Urinary bladder (tissue), 3 donors: ENCODE measurements at regions not wholly inside any gene's neighbourhood (a gene's known extent, or its start where the extent isn't known, plus 50 kb on each side); places are given as distances from the start of the nearest gene placed in this dataset.

ENCODE experiments used
- DNase-seq: peaks from one replicate; pipeline ENCODE4 v3.0.0-alpha.2; 2015; ENCODE audit errors: extremely low spot score
- H3K27ac ChIP-seq: one replicate; pipeline ENCODE4 v1.5.1; 2013; ENCODE audit warnings: low read depth, mild to moderate bottlenecking, moderate library complexity
- H3K36me3 ChIP-seq: one replicate; pipeline ENCODE4 v1.6.1; 2013; ENCODE audit warnings: mild to moderate bottlenecking, moderate library complexity; ENCODE audit not compliant: insufficient read depth
- H3K4me1 ChIP-seq: one replicate; pipeline ENCODE4 v1.6.1; 2013; ENCODE audit warnings: mild to moderate bottlenecking, moderate library complexity; ENCODE audit not compliant: insufficient read depth
- H3K4me3 ChIP-seq: one replicate; pipeline ENCODE4 v1.5.1; 2013; ENCODE audit warnings: low read depth, low read length
- WGBS: extraction: QIAGEN DNeasy Blood & Tissue Kit; methylation state at CpG from one replicate; pipeline ENCODE4 v1.1.7; 2013; 5-methylcytosine and 5-hydroxymethylcytosine counted together
- donor health status: healthy with polysubstance abuse.
- donor health status: healthy.

DNA sequence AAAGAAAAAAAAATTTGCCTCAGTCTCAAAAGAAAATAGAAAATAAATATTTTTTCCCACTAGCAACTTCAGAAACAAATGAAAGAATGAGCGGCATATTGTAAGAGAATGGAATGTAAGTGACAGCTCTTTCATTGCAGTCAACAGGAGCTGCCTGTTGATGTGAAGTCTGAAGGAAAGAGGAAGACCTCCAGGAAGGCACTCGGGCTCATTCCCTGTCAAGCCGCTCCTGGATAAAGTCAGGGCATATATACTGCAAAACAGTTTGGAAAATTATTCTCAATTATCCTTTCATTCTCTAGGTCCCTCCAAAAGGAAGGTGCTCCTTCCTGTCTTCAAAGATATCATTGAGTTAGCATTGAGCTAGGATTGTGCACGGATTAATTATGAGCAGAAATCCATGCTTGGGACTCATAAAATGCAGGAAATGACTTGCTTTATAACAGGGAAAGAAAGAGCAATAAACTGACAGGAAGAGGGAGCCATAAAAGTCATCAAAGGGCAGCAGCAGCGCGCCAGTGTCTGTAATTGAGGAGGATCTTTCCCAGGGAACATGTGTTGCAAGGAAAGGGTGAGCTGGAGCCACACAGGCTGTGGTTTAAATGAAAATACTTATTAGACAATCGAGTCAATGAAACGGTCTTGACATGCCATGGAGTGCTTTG, 218.2 kb downstream of the C6orf118 start:
- no peak for DNase-seq
- 11% methylated on average over 8 of the region's 8 CpGs for WGBS
- Histone ChIP-seq H3K4me1 (no peaks in the 10 kb centered on the region), H3K4me3 (no peak overlapping the region), H3K36me3 (no peaks in the 10 kb centered on the region), H3K27ac (no peak overlapping the region)

DNA sequence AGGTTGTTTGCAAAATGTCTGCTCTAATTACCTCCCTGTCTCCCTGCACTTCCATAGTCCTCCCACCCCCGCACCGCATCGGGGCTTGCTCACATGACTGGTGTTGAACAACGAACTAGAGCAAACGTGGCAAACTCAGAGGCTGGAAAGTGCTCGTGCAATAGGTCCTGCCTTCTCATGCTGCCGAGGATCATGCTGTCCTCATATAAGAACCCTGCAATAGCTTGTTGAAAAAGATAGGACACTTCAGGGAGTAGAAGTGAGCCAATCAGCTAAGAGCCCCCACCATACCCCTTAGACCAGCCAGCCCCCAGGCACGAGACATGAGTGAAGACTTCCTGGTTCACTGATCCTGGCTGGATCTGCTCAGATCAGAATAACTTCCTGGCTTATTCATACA, 219.2 kb downstream of the C6orf118 start:
- no peak overlapping the region for H3K27ac ChIP-seq
- no peaks in the 10 kb centered on the region for H3K4me1 ChIP-seq
- 68% methylated on average over 8 of the region's 8 CpGs for WGBS
- H3K4me3 ChIP-seq = no peak overlapping the region
- DNase-seq = no peak
- no peaks in the 10 kb centered on the region for H3K36me3 ChIP-seq

DNA sequence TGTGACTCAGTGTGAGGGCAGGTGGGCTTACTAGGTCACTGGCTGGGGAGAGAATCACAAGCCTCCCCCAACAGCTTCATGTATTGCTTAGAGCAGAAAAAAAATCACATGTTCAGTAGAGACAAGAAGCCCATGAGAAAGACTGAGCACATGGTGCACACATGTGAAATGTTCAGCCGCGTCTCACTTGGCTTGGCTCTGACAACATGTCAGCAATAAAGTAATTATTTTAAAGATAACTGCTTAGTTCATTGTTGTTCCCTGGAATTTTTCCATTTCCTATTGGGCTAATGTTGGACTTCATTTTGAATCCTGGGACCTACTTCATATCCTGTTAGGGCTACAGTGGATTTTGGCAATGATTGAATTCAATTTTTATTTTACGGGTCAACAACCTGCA, 222.6 kb downstream of the C6orf118 start:
- 61% methylated on average over 3 of the region's 3 CpGs for WGBS
- no peak for DNase-seq
- Histone ChIP-seq H3K4me3 (no peak overlapping the region), H3K27ac (no peak overlapping the region), H3K36me3 (no peaks in the 10 kb centered on the region), H3K4me1 (no peaks in the 10 kb centered on the region)

DNA sequence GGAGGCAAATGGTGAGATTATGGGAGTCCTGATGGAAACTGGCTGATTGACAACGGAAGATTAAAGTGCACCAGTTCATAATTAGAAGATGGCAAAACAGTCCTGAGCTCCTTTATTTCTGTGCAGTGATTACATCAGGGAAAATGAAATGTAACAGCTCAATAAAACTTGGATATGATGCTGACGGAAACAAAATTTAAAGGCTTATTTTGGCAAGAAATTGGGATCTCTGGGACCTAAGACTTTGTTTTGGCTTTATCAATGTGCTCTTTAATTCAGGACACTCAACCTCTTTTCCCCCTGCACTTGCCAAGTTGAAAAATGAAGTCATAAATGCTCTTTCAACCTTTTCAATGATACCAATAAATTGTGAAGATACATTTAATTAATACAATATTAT, 226.8 kb downstream of the C6orf118 start:
- H3K36me3 ChIP-seq = no peaks in the 10 kb centered on the region
- no peaks in the 10 kb centered on the region for H3K4me1 ChIP-seq
- H3K27ac ChIP-seq = no peak overlapping the region
- DNase-seq = no peak
- 80% methylated on average over 2 of the region's 2 CpGs for WGBS
- no peak overlapping the region for H3K4me3 ChIP-seq

DNA sequence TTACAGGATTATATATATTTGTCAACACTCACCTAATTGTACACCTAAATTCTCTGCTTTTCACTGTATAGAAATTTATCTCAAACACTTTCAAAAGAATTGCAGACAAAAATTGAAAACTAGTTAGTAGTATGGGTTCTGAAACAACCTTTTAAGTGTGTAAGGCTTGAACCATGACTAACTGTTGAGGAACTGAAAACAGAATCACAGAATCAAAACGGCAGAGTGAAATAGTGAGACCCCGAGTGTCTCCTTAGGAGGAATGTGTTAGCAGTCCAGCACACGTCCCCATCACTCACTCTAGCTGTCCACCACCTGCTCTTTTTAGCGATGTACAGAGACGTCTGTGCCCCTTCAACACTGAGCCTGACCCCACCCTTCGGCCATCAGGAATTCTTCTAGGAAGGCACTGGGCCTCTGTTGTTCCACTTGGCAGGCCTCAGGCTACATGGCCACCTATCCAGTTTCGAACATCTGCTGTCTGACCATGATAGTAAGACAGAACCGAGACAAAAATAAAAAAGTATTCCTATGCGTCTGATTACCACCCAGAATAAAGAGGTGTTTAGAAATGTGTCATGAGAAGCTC, 227.4 kb downstream of the C6orf118 start:
- Histone ChIP-seq H3K4me1 (no peaks in the 10 kb centered on the region), H3K36me3 (no peaks in the 10 kb centered on the region), H3K27ac (no peak overlapping the region), H3K4me3 (no peak overlapping the region)
- DNase-seq = no peak
- 74% methylated on average over 9 of the region's 9 CpGs for WGBS

DNA sequence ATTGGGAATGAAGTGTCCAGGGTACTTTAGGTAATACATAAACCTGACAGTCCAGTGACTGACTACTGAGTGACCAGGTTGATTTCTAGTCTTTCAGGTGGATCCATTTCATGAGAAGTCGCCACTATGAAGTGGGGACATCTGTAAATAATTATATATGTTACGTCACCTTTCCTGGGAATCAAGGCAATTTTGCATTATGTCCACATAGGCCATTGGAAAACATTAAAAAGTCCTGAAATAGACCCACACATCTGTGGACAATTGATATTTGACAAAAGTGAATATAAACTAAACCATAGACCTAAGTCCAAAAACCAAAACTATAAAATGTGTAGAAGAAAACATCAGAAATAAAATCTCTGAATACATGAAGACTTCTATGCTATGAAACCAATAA, 231.5 kb downstream of the C6orf118 start:
- H3K4me1 ChIP-seq = no peaks in the 10 kb centered on the region
- H3K36me3 ChIP-seq = no peaks in the 10 kb centered on the region
- no peak overlapping the region for H3K27ac ChIP-seq
- WGBS = 74% methylated on average over 2 of the region's 2 CpGs
- no peak for DNase-seq
- no peak overlapping the region for H3K4me3 ChIP-seq

DNA sequence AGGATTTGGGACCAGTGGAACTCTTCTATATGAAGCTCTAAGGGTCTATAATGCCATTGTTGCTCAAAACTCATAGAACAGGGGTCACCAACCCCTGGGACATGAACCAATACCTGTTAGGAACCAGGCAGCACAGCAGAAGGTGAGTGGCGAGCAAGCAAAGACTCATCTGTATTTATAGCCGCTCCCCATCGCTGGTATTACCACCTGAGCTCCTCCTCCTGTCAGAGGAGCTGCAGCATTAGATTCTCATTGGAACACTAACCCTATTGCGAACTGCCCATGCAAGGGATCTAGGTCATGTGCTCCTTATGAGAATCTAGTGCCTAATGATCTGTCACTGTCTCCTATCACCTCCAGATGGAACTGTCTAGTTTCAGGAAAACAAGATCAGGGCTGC, 237.5 kb downstream of the C6orf118 start:
- Histone ChIP-seq H3K36me3 (no peaks in the 10 kb centered on the region), H3K27ac (no peak overlapping the region), H3K4me3 (no peak overlapping the region), H3K4me1 (no peaks in the 10 kb centered on the region)
- DNase-seq = no peak
- WGBS = 96% methylated on average over 4 of the region's 4 CpGs

DNA sequence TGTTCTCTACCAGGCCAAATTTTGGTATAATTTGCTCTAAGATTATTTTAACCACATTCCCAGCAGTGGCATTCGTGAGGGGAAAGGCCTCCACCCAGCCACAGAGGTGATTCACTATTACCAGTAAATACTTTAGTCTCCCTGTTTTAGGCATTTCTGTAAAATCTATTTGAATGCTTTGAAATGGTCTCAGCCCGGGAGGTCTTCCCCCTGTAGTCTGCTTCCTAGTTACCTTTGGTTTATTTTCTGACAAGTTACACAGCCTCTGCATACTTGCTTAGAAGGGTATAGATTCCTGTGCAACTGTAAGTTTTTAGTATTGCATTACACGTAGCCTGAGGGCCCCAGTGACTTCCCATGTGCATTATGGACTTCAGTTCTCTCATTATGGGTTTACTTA, 248.7 kb downstream of the C6orf118 start:
- Histone ChIP-seq H3K36me3 (no peaks in the 10 kb centered on the region), H3K27ac (no peak overlapping the region), H3K4me3 (no peak overlapping the region), H3K4me1 (no peaks in the 10 kb centered on the region)
- DNase-seq = no peak
- WGBS = 69% methylated on average over 3 of the region's 3 CpGs

DNA sequence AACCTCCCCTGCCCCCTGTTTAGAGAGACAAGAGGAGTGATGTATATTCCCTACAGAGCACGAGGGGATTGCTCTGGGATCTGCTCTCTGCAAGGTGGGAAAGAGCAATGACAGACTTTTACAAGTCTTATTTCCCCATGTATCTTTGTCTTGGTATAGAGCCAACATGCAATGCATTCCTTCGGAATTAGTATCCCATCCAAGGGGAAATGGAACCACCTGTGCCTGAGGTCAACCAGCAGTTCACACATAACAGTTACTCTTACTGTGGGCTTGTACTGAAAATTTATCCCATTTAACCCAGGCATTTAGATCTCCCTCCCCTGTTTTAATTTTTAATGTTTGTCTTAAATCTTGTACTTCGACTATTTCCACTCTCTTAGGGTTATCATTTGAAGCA, 250.4 kb downstream of the C6orf118 start:
- no peak for DNase-seq
- Histone ChIP-seq H3K4me3 (no peak overlapping the region), H3K4me1 (no peaks in the 10 kb centered on the region), H3K27ac (no peak overlapping the region), H3K36me3 (no peaks in the 10 kb centered on the region)
- 71% methylated on average over 3 of the region's 3 CpGs for WGBS

DNA sequence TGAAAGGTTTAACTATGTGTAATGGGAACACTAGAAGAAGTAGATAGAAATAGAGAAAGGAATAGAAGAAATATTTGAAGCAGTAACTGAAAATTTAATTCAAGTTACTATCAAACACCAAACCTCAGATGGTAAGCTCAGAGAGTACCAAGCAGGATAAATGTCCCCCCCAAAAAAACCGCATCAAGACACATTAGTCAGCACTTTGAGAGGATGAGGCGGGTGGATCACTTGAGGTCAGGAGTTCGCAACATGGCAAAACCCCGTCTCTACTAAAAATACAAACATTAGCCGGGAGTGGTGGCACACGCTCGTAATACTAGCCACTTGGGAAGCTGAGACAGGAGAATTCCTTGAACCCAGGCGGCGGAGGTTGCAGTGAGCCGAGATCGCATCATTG, 253.1 kb downstream of the C6orf118 start:
- no peak for DNase-seq
- 89% methylated on average over 11 of the region's 11 CpGs for WGBS

DNA sequence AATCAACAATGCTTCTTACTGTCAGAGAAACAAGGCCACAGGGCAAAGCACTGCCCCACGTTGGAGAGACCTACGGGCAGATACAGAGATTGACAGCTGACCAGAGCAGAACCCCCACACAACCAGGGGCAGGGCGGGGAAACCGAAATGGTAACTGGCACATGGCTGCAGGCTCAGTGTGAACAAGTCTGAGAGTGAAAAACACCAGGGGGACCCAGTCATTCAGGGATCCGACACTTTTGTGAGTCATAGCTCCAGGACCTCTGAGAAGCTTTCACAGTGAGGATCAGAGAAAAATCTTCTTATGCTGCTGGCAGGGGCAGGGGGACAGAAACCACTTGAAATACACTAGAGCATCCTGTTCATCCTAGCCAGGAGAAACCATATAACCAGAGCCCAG, 254.2 kb downstream of the C6orf118 start:
- H3K4me3 ChIP-seq = no peak overlapping the region
- DNase-seq = no peak
- no peak overlapping the region for H3K27ac ChIP-seq
- no peaks in the 10 kb centered on the region for H3K36me3 ChIP-seq
- 66% methylated on average over 5 of the region's 5 CpGs for WGBS
- H3K4me1 ChIP-seq = no peaks in the 10 kb centered on the region

More for the DNA sequence above, 253.1 kb downstream of the C6orf118 start:
- no peaks in the 10 kb centered on the region for H3K4me1 ChIP-seq
- no peak overlapping the region for H3K27ac ChIP-seq
- no peaks in the 10 kb centered on the region for H3K36me3 ChIP-seq
- no peak overlapping the region for H3K4me3 ChIP-seq

DNA sequence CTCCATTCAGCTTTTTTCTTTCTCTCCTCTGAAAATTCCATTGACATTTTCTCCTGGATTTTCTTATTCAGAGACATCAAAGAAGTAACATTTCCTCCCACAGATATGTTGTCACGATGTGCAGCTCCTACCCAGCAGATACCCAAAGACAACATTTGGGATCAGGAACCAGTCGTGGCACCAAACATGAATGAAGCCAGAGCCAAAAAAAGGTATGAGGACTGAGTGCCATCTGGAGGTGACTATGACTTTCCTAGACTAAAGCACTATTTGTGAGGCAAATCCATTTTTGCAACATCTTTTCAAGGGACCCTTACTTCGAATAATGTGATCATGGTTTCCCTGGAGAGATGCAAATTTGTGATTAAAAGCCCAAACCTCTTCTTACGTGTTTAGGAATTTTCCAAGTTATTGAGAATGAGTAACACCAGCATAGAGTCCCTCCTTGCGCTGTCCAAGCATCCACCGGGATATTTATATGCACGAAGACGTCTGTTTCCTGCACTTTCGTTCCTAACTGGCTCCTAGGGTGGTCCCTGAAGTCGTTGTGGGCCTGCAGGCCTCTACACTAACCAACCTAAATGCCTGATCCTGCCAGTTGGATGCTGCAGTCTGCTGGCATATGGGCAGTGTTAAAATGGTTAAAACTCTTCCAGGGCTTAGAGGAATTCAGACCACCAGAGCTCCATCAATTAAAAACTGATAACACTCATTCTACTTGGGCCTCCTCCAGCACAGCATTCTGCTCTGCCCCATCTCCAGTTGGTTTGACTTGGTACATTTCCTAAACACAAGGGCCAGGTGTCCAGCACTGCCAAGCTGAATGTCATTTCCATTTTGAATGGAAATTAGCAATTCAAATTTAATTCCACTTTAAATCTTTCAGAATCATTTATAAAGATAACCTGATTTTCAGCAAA, 256.6 kb downstream of the C6orf118 start:
- Histone ChIP-seq H3K4me1 (no peaks in the 10 kb centered on the region), H3K36me3 (no peaks in the 10 kb centered on the region), H3K4me3 (no peak overlapping the region), H3K27ac (no peak overlapping the region)
- DNase-seq = no peak
- 74% methylated on average over 10 of the region's 10 CpGs for WGBS

DNA sequence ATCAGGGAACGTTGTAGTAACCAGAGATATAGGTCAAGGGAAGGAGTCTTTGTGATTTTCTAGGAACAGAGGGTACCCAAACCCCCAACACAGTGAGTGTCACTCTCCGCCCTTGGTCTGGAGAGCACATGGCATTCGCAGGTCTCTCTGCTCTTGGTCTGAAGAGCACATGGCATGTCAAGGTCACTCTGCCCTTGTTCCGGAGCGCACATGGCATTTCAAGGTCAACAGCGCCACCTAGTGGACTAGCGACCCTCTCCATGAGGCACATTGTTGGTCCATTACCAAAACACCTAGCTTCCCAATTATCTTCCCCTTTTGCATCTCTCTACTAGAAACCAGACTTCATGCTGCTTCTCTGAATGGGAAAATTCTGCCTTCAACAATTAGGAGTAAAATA, 260.0 kb downstream of the C6orf118 start:
- Histone ChIP-seq H3K4me1 (no peaks in the 10 kb centered on the region), H3K36me3 (no peaks in the 10 kb centered on the region), H3K4me3 (no peak overlapping the region), H3K27ac (no peak overlapping the region)
- WGBS = 42% methylated on average over 7 of the region's 7 CpGs
- no peak for DNase-seq

DNA sequence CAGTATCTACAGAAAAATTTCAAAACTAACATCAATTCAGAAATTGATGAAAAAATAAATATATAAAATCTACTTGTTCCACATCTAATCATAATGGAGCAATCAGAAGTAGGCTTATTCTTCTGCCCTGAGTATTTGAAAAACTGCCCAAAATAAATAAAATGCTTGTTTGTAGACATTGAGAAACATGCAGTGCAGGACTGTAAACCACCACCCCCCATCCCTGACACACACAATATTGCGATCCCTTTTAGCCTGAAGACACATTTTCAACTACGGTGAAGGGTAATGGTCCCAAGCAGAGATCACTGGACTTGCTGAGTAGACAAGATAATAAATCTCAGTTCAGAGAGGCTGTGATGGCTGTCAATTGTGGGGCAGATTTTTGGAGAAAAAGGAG, 261.5 kb downstream of the C6orf118 start:
- Histone ChIP-seq H3K27ac (no peak overlapping the region), H3K4me1 (no peaks in the 10 kb centered on the region), H3K36me3 (no peaks in the 10 kb centered on the region), H3K4me3 (no peak overlapping the region)
- no peak for DNase-seq
- WGBS = 93% methylated on average over 2 of the region's 2 CpGs
